ENCODE measurements at regions not wholly inside any gene's neighbourhood (a gene's known extent, or its start where the extent isn't known, plus 50 kb on each side); places are given as distances from the start of the nearest gene placed in this dataset.
A peak's percentile ranks its signal among the peaks of the same experiment; 100 is the strongest.
"Not testable (repeated sequence)": the region's sequence is repeated elsewhere in the genome, so short reads cannot be mapped to it uniquely, and the experiment has no call there.

DNA sequence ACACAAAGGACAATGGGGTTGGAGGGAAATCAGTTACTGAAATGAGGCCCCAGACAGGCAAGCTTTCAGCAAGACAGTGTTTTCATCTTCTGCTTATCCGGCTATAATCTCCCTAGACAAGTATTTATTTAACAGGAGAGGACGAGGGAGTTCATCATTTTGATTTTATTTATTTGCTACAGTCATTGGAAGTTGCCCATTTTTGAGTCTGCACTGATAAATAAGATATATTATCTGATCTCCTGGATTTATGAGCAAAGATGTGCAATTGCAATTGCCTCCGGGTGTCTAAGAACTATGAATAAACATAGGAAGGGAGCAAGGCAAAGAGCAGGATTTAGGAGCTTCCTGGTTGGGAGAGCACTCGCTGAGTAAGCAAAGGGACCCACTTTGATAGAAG, 263.2 kb upstream of the EDA2R start:
- DNase-seq, result no peak

GRCh38 chrX:66900886-66901285, 262.0 kb upstream of the EDA2R start:
- no peak for DNase-seq

DNA sequence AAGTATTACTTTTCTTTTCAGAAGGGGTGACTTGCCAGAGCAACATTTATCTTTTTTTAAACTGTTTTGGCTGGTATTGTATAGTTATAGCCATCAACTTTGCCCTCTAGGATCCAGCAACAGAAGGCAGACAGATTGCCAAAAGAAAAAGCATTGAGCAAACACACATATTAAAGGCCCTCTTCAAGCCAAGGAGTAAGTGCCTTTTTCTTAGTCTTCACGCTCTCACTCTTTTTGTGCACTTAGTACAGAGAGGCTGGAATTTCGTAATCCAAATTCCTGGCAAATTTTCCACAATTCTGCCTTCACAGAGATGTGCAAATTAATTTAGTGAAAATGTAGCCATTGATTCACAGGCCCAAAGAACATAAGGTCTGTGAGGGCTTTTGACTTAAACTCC, 253.1 kb upstream of the EDA2R start:
- DNase-seq, result no peak

GRCh38 chrX:66889418-66889817, 250.5 kb upstream of the EDA2R start:
- DNase-seq, result no peak

GRCh38 chrX:66882101-66882500, 243.2 kb upstream of the EDA2R start:
- DNase-seq, result no peak

DNA sequence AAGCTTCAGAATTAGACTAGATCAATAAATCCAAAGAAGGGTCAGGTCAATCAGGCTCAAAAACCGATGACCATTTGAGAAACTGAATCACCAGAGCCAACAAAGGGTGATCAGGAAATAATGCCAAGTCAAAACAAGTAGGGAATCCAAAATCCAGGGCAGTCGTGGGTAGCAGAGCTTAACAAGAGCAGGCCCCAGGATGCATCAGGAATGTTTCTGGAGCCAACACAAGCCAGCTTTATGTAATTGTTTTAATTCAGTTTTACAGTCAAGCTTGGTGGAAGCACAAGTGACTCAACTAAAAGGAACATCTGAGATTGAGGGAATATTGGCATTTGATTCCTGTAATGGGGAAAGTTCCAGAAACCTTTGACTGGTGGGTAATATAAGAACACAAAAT, 237.9 kb upstream of the EDA2R start:
- no peak for DNase-seq

GRCh38 chrX:66872771-66873170, 233.9 kb upstream of the EDA2R start:
- no peak for DNase-seq

- no peak for DNase-seq
Measured at GRCh38 chrX:66863721-66864120, 224.8 kb upstream of the EDA2R start.

DNA sequence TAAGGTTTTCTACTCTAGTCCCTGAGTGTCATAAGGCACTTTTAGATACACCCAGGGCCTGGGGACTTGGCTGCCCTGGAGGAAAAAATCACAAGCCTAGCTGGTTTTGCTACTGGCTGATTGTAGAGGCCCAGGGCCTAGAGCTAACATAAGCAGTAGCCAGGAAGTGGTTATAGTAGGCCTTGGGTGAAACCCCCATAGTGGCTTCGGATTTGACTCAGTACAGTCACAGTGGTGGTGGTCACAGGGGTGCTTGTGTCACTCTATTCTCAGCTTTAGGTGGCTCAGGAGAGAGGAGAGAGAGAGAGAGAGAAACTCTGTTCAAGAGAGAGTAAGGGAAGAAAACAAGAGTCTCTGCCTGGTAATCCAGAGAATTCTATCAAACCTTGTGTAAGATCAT, 194.5 kb upstream of the EDA2R start:
- DNase-seq, result no peak

DNA sequence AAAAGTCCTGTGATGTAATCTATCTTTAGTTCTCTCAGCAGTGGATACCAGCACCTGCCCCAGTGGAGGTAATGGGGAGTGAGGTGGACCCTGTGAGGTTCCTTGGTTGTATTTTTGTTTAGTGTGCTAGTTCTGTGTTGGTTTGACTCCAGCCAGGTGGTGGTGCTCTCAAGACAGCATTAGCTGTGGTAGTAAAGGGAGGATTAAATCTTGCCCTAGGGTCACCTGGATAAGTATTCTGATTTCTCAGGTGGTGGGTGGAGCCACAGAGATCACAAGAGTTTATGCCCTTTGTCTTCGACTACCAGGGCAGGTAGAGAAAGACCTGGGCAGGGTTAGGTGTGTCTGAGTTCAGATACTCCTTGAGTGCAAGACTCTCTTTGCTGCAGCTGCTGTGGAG, 176.3 kb upstream of the EDA2R start:
- no peak for DNase-seq

DNA sequence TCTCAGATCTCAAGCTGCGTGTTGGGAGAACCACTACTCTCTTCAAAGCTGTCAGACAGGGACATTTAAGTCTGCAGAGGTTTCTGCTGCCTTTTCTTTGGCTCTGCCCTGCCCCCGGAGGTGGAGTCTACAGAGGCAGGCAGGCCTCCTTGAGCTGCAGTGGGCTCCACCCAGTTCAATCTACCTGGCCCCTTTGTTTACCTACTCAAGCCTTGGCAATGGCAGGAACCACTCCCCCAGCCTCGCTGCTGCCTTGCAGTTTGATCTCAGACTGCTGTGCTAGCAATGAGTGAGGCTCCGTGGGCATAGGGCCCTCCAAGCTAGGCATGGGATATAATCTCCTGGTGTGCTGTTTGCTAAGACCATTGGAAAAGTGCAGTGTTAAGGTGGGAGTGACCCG, 155.6 kb upstream of the EDA2R start:
- DNase-seq, result not testable (repeated sequence)

DNA sequence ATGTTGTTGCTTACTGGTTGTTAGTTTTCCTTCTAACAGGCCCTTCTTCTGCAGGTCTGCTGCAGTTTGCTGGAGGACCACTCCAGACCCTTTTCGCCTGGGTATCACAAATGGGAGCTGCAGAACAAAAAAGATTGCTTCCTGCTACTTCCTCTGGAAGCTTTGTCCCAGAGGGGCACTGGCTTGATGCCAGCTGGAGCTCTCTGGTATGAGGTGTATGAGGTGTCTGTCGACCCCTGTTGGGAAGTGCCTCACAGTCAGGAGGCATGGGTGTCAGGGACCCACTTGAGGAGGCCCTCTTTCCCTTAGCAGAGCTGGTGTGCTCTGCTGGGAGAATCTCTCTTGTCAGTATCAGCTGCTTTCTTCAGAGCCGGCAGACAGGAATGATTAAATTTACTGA, 127.4 kb upstream of the EDA2R start:
- no peak for DNase-seq

DNA sequence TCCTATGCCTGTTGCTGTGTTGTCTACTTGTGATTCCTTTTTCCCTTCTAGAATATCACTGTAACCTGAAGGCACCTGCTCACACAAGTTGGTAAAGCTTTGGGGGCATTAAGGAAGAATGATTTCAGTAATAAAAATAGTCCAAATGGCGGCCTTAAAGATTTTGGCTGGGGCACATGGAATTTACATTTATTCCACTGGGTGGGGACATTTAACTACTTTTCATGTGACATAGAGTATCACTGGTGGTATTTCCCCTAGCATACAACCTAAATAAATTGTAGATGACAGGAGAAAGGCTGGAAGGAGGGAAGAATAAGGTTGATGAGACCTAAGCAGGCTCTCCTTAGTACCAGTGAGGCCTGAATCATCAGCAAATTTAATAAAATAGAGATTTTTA, 121.8 kb upstream of the EDA2R start:
- no peak for DNase-seq

DNA sequence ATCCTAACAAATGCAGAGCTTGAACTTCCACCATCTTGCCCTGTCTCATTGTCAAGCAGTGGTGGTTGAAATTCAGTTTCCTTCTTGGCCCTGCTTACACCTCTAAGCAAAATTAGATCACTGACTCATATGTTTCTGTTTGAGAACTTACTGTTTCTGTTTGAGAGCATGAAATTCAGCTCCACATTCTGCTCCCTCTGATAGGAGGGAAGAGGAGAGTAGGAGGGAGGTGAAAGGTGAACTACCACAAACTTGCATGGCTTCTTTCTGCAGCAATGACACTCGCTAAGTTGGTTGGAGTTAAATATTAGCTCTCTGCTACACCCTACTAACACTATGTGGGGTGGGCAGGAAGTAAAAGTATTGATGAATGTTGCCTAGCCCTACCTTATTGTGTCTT, 117.8 kb upstream of the EDA2R start:
- DNase-seq, result no peak

GRCh38 chrX:66751136-66751782, 112.4 kb upstream of the EDA2R start:
- DNase-seq, result no peak

- DNase-seq, result not testable (repeated sequence)
Measured at GRCh38 chrX:66744519-66744918, 105.6 kb upstream of the EDA2R start.

GRCh38 chrX:66731398-66731797, 92.5 kb upstream of the EDA2R start:
- DNase-seq, result no peak

- peak; percentile 35 for DNase-seq
Measured at GRCh38 chrX:66728818-66729271, 90.0 kb upstream of the EDA2R start.

DNA sequence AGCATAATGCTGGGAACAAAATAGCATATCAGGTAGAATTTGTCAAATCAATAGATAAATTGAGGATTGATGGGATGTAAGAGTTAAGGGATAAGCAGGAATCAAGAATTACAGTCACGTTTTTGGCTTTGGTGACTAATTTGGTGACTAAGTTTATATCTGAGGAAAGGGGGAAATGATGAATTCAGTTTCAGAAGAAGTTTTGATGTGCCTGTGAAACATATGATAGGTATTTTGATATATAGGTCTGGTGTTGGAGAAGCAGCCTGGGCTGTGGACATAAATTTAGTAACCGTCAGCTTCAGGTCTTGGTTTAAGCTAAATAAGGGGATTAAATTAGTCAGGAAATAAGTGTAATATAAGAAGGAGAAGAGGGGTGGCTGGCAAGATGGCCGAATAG, 79.0 kb upstream of the EDA2R start:
- no peak for DNase-seq

GRCh38 chrX:66698273-66699204, 59.7 kb upstream of the EDA2R start:
- DNase-seq, result no peak

DNA sequence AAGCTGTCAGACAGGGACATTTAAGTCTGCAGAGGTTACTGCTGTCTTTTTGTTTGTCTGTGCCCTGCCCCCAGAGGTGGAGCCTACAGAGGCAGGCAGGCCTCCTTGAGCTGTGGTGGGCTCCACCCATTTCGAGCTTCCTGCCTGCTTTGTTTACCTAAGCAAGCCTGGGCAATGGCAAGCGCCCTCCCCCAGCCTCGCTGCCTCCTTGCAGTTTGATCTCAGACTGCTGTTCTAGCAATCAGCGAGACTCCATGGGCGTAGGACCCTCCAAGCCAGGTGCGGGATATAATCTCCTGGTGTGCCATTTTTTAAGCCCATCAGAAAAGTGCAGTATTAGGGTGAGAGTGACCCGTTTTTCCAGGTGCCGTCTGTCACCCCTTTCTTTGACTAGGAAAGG, 53.6 kb upstream of the EDA2R start:
- not testable (repeated sequence) for DNase-seq

Measured in right hindlimb (tissue), 1 donor.